GM23338 (cell line): ENCODE measurements at regions not wholly inside any gene's neighbourhood (a gene's known extent, or its start where the extent isn't known, plus 50 kb on each side); places are given as distances from the start of the nearest gene placed in this dataset.

Source experiments
- ATAC-seq: fragments of 200-7000 bp; cut with Tn5 transposase; 3 replicates; pipeline ENCODE4 v1.9.1; 2020
- DNase-seq: peaks from one replicate; pipeline ENCODE4 v3.0.0-alpha.2; 2015; ENCODE audit warnings: low spot score
- H2AFZ ChIP-seq: fragments of 200-600 bp; sonication (generic); 2 replicates; pipeline ENCODE4 v1.8.0; 2016; ENCODE audit warnings: antibody characterized with exemption, mild to moderate bottlenecking, moderate library complexity
- H3F3A ChIP-seq: fragments of 200-600 bp; sonication (generic); replicated peaks from 2 replicates; pipeline ENCODE4 v1.8.0; 2017; ENCODE audit warnings: antibody characterized with exemption, mixed run types, low read depth
- H3K27ac ChIP-seq: fragments of 200-600 bp; sonication (generic); 2 replicates; pipeline ENCODE4 v1.6.1; 2016; ENCODE audit warnings: low read depth
- H3K27me3 ChIP-seq: fragments of 200-600 bp; sonication (generic); 2 replicates; pipeline ENCODE4 v1.8.0; 2016; ENCODE audit warnings: mild to moderate bottlenecking, mixed run types, moderate library complexity; ENCODE audit not compliant: insufficient read depth
- H3K36me3 ChIP-seq: fragments of 200-600 bp; sonication (generic); 2 replicates; pipeline ENCODE4 v1.8.0; 2016; ENCODE audit warnings: mild to moderate bottlenecking; ENCODE audit not compliant: insufficient read depth
- H3K4me1 ChIP-seq: fragments of 200-600 bp; sonication (generic); 2 replicates; pipeline ENCODE4 v1.8.0; 2016; ENCODE audit warnings: mild to moderate bottlenecking, moderate library complexity; ENCODE audit not compliant: insufficient read depth
- H3K4me2 ChIP-seq: fragments of 200-600 bp; sonication (generic); 2 replicates; pipeline ENCODE4 v1.7.1; 2017; ENCODE audit warnings: mixed run types
- H3K4me3 ChIP-seq: fragments of 200-600 bp; sonication (generic); 2 replicates; pipeline ENCODE4 v1.6.1; 2016; ENCODE audit warnings: mixed run types
- H3K79me2 ChIP-seq: fragments of 200-600 bp; sonication (generic); replicated peaks from 2 replicates; pipeline ENCODE4 v1.8.0; 2017; ENCODE audit warnings: mild to moderate bottlenecking; ENCODE audit not compliant: insufficient read depth
- H3K9me2 ChIP-seq: fragments of 200-600 bp; sonication (generic); 2 replicates; pipeline ENCODE4 v1.8.0; 2017; ENCODE audit not compliant: insufficient read depth
- H4K20me1 ChIP-seq: fragments of 200-600 bp; sonication (generic); replicated peaks from 2 replicates; pipeline ENCODE4 v1.8.0; 2017; ENCODE audit warnings: mild to moderate bottlenecking; ENCODE audit not compliant: insufficient read depth
- H3K27ac Mint-ChIP-seq: 2 replicates; pipeline ENCODE4 v1.8.0; 2020; ENCODE audit warnings: inconsistent platforms, mild to moderate bottlenecking, moderate library complexity, mixed read lengths
- H3K27me3 Mint-ChIP-seq: 3 replicates; pipeline ENCODE4 v1.8.0; 2022; ENCODE audit warnings: low read depth, mild to moderate bottlenecking, moderate library complexity, mixed read lengths, inconsistent platforms; ENCODE audit not compliant: insufficient read depth, poor library complexity
- H3K36me3 Mint-ChIP-seq: 3 replicates; pipeline ENCODE4 v1.8.0; 2021; ENCODE audit warnings: low read depth, mild to moderate bottlenecking, inconsistent platforms, moderate library complexity, mixed read lengths
- H3K4me1 Mint-ChIP-seq: 3 replicates; pipeline ENCODE4 v1.8.0; 2020; ENCODE audit warnings: mild to moderate bottlenecking, inconsistent platforms, mixed read lengths
- H3K4me3 Mint-ChIP-seq: 3 replicates; pipeline ENCODE4 v1.8.0; 2021; ENCODE audit warnings: moderate library complexity, mild to moderate bottlenecking, inconsistent platforms, mixed read lengths
- H3K9me3 Mint-ChIP-seq: 3 replicates; pipeline ENCODE4 v1.8.0; 2020; ENCODE audit warnings: moderate library complexity, mild to moderate bottlenecking, inconsistent platforms, mixed read lengths
- EZH2 ChIP-seq: fragments of 200-600 bp; sonication (generic); IDR thresholded peaks from one replicate; pipeline ENCODE4 v1.8.0; 2017; ENCODE audit warnings: antibody characterized with exemption, mild to moderate bottlenecking, low read depth; ENCODE audit not compliant: unreplicated experiment
- EZH2phosphoT487 ChIP-seq: fragments of 200-600 bp; sonication (generic); IDR thresholded peaks from one replicate; pipeline ENCODE4 v1.8.1; 2018; ENCODE audit warnings: antibody characterized with exemption; ENCODE audit not compliant: unreplicated experiment
- NANOG ChIP-seq: IDR thresholded peaks from 2 replicates; pipeline ENCODE4 v1.6.1; 2016; ENCODE audit warnings: antibody characterized with exemption, borderline replicate concordance
- STAT1 ChIP-seq: IDR thresholded peaks from one replicate; pipeline ENCODE4 v1.6.1; 2016; ENCODE audit warnings: antibody characterized with exemption; ENCODE audit not compliant: unreplicated experiment
- ZNF114 ChIP-seq: fragments of 250-450 bp; sonication (Bioruptor Pico); IDR thresholded peaks from 2 replicates; pipeline ENCODE4 v1.5.0; 2020; ENCODE audit warnings: mild to moderate bottlenecking, moderate library complexity
- ZNF331 ChIP-seq: fragments of 250-450 bp; sonication (Bioruptor Pico); IDR thresholded peaks from 2 replicates; pipeline ENCODE4 v1.5.0; 2020; ENCODE audit warnings: low read depth, mild to moderate bottlenecking, moderate library complexity
- TF ChIP-seq, protein P1 (sequence below): IDR thresholded peaks from one replicate; pipeline ENCODE4 v1.6.1; 2018; ENCODE audit warnings: antibody characterized with exemption; ENCODE audit not compliant: unreplicated experiment
- TF ChIP-seq, protein P2 (sequence below): IDR thresholded peaks from 2 replicates; pipeline ENCODE4 v1.6.1; 2016; ENCODE audit warnings: antibody characterized with exemption
- TF ChIP-seq, protein P3 (sequence below), 2 experiments: fragments of 200-600 bp in 1 of 2; sonication (generic) in 1 of 2; conservative IDR thresholded peaks; 2 replicates each; pipeline versions ENCODE4 v1.5.1 to v1.6.1; 2016 to 2017; ENCODE audit warnings: antibody characterized with exemption in 2 of 2, low read depth in 2 of 2, mild to moderate bottlenecking in 2 of 2, moderate library complexity in 1 of 2
- TF ChIP-seq, protein P4 (sequence below): fragments of 250-450 bp; sonication (Bioruptor Pico); IDR thresholded peaks from 2 replicates; pipeline ENCODE4 v1.5.0; 2020; ENCODE audit warnings: mild to moderate bottlenecking, moderate library complexity

DNA sequence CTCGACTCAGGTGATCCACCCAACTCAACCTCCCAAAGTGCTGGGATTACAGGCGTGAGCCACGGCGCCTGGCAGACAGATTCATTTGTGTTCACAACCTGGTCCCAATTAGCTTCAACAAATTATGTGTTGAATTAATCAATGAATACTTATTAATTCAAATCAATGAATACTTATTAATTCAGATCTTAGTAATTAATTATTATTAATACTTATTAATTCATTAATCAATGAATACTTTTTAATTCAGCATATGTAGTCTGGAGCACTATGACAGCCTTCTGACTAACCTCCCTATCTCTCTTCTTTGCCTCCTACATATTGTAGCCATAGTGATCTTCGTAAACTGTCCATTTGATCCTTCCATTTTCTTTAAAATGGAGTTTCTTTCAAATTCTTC lies 56.7 kb upstream of the RBPJ start:
- no peak overlapping the region for H3K27ac ChIP-seq
- H3K4me2 ChIP-seq: no peak overlapping the region
- DNase-seq: no peak
- Mint-ChIP-seq H3K36me3 (0 out of 3 replicates have a peak, but pooled peaks cover 2% of the 10 kb centered on the region), H3K9me3 (0 out of 3 replicates have a peak, but pooled peaks cover 6% of the 10 kb centered on the region), H3K27ac (no peak overlapping the region), H3K4me1 (peaks cover 18% of the 10 kb centered on the region), H3K27me3 (peaks cover 4% of the 10 kb centered on the region), H3K4me3 (no peak overlapping the region)
- ATAC-seq: no peak
- H3K36me3 ChIP-seq: no peaks in the 10 kb centered on the region
- no peaks in the 10 kb centered on the region for H3K9me2 ChIP-seq
- no peaks in the 10 kb centered on the region for H3K27me3 ChIP-seq
- H3K79me2 ChIP-seq: no peaks in the 10 kb centered on the region
- TF ChIP-seq ZNF114 (CRISPR knock-in tag) (no peak), EZH2 (no peak), ZNF331 (CRISPR knock-in tag) (no peak), STAT1 (no peak), NANOG (no peak), EZH2phosphoT487 (no peak)
- TF ChIP-seq, protein P1, sequence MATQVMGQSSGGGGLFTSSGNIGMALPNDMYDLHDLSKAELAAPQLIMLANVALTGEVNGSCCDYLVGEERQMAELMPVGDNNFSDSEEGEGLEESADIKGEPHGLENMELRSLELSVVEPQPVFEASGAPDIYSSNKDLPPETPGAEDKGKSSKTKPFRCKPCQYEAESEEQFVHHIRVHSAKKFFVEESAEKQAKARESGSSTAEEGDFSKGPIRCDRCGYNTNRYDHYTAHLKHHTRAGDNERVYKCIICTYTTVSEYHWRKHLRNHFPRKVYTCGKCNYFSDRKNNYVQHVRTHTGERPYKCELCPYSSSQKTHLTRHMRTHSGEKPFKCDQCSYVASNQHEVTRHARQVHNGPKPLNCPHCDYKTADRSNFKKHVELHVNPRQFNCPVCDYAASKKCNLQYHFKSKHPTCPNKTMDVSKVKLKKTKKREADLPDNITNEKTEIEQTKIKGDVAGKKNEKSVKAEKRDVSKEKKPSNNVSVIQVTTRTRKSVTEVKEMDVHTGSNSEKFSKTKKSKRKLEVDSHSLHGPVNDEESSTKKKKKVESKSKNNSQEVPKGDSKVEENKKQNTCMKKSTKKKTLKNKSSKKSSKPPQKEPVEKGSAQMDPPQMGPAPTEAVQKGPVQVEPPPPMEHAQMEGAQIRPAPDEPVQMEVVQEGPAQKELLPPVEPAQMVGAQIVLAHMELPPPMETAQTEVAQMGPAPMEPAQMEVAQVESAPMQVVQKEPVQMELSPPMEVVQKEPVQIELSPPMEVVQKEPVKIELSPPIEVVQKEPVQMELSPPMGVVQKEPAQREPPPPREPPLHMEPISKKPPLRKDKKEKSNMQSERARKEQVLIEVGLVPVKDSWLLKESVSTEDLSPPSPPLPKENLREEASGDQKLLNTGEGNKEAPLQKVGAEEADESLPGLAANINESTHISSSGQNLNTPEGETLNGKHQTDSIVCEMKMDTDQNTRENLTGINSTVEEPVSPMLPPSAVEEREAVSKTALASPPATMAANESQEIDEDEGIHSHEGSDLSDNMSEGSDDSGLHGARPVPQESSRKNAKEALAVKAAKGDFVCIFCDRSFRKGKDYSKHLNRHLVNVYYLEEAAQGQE: no peak
- TF ChIP-seq, protein P2, sequence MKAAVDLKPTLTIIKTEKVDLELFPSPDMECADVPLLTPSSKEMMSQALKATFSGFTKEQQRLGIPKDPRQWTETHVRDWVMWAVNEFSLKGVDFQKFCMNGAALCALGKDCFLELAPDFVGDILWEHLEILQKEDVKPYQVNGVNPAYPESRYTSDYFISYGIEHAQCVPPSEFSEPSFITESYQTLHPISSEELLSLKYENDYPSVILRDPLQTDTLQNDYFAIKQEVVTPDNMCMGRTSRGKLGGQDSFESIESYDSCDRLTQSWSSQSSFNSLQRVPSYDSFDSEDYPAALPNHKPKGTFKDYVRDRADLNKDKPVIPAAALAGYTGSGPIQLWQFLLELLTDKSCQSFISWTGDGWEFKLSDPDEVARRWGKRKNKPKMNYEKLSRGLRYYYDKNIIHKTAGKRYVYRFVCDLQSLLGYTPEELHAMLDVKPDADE: no peak
- TF ChIP-seq, protein P3, sequence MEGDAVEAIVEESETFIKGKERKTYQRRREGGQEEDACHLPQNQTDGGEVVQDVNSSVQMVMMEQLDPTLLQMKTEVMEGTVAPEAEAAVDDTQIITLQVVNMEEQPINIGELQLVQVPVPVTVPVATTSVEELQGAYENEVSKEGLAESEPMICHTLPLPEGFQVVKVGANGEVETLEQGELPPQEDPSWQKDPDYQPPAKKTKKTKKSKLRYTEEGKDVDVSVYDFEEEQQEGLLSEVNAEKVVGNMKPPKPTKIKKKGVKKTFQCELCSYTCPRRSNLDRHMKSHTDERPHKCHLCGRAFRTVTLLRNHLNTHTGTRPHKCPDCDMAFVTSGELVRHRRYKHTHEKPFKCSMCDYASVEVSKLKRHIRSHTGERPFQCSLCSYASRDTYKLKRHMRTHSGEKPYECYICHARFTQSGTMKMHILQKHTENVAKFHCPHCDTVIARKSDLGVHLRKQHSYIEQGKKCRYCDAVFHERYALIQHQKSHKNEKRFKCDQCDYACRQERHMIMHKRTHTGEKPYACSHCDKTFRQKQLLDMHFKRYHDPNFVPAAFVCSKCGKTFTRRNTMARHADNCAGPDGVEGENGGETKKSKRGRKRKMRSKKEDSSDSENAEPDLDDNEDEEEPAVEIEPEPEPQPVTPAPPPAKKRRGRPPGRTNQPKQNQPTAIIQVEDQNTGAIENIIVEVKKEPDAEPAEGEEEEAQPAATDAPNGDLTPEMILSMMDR (conservative IDR thresholded peaks at IDR 0.05; ENCODE audit: low read depth in 2 of 2): no peak
- TF ChIP-seq, protein P4, sequence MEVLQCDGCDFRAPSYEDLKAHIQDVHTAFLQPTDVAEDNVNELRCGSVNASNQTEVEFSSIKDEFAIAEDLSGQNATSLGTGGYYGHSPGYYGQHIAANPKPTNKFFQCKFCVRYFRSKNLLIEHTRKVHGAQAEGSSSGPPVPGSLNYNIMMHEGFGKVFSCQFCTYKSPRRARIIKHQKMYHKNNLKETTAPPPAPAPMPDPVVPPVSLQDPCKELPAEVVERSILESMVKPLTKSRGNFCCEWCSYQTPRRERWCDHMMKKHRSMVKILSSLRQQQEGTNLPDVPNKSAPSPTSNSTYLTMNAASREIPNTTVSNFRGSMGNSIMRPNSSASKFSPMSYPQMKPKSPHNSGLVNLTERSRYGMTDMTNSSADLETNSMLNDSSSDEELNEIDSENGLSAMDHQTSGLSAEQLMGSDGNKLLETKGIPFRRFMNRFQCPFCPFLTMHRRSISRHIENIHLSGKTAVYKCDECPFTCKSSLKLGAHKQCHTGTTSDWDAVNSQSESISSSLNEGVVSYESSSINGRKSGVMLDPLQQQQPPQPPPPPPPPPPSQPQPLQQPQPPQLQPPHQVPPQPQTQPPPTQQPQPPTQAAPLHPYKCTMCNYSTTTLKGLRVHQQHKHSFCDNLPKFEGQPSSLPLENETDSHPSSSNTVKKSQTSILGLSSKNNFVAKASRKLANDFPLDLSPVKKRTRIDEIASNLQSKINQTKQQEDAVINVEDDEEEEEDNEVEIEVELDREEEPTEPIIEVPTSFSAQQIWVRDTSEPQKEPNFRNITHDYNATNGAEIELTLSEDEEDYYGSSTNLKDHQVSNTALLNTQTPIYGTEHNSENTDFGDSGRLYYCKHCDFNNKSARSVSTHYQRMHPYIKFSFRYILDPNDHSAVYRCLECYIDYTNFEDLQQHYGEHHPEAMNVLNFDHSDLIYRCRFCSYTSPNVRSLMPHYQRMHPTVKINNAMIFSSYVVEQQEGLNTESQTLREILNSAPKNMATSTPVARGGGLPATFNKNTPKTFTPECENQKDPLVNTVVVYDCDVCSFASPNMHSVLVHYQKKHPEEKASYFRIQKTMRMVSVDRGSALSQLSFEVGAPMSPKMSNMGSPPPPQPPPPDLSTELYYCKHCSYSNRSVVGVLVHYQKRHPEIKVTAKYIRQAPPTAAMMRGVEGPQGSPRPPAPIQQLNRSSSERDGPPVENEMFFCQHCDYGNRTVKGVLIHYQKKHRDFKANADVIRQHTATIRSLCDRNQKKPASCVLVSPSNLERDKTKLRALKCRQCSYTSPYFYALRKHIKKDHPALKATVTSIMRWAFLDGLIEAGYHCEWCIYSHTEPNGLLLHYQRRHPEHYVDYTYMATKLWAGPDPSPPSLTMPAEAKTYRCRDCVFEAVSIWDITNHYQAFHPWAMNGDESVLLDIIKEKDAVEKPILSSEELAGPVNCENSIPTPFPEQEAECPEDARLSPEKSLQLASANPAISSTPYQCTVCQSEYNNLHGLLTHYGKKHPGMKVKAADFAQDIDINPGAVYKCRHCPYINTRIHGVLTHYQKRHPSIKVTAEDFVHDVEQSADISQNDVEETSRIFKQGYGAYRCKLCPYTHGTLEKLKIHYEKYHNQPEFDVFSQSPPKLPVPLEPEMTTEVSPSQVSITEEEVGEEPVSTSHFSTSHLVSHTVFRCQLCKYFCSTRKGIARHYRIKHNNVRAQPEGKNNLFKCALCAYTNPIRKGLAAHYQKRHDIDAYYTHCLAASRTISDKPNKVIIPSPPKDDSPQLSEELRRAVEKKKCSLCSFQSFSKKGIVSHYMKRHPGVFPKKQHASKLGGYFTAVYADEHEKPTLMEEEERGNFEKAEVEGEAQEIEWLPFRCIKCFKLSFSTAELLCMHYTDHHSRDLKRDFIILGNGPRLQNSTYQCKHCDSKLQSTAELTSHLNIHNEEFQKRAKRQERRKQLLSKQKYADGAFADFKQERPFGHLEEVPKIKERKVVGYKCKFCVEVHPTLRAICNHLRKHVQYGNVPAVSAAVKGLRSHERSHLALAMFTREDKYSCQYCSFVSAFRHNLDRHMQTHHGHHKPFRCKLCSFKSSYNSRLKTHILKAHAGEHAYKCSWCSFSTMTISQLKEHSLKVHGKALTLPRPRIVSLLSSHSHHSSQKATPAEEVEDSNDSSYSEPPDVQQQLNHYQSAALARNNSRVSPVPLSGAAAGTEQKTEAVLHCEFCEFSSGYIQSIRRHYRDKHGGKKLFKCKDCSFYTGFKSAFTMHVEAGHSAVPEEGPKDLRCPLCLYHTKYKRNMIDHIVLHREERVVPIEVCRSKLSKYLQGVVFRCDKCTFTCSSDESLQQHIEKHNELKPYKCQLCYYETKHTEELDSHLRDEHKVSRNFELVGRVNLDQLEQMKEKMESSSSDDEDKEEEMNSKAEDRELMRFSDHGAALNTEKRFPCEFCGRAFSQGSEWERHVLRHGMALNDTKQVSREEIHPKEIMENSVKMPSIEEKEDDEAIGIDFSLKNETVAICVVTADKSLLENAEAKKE (CRISPR knock-in tag): no peak
- peaks cover 5% of the 10 kb centered on the region for H3F3A ChIP-seq
- no peak overlapping the region for H3K4me3 ChIP-seq
- no peaks in the 10 kb centered on the region for H4K20me1 ChIP-seq
- H2AFZ ChIP-seq: peak overlapping the region; percentile 84
- H3K4me1 ChIP-seq: peaks cover 24% of the 10 kb centered on the region
